Lower lobe of right lung (tissue), 2 donors: ENCODE measurements at regions not wholly inside any gene's neighbourhood (a gene's known extent, or its start where the extent isn't known, plus 50 kb on each side); places are given as distances from the start of the nearest gene placed in this dataset.

Source experiments
- ATAC-seq, 2 donors: fragments of 200-7000 bp; cut with Tn5 transposase; one replicate each; pipeline ENCODE4 v1.9.1; 2020 to 2022; ENCODE audit warnings: mild to moderate bottlenecking in 2 of 2, moderate library complexity in 2 of 2
- DNase-seq: peaks from one replicate; pipeline ENCODE4 v3.0.0-alpha.2; 2020
- H3K27ac ChIP-seq: fragments of 200-600 bp; one replicate; pipeline ENCODE4 v1.8.0; 2022
- H3K27me3 ChIP-seq: fragments of 200-600 bp; one replicate; pipeline ENCODE4 v1.8.0; 2022; ENCODE audit warnings: low read depth
- H3K36me3 ChIP-seq: fragments of 200-600 bp; one replicate; pipeline ENCODE4 v1.8.0; 2022; ENCODE audit warnings: mild to moderate bottlenecking
- H3K4me1 ChIP-seq: fragments of 200-600 bp; one replicate; pipeline ENCODE4 v1.8.0; 2022
- H3K4me3 ChIP-seq: fragments of 200-600 bp; one replicate; pipeline ENCODE4 v1.8.0; 2022; ENCODE audit warnings: mild to moderate bottlenecking
- H3K9me3 ChIP-seq: fragments of 200-600 bp; one replicate; pipeline ENCODE4 v1.8.0; 2022
- CTCF ChIP-seq: fragments of 200-600 bp; IDR thresholded peaks from one replicate; pipeline ENCODE4 v1.8.0; 2022; ENCODE audit warnings: antibody characterized with exemption, mild to moderate bottlenecking
- intact Hi-C: fragments of 100-400 bp; cut with DNase I; formaldehyde crosslinking; loops from one replicate; pipeline ENCODE4 v1.11.0; 2022
- donor health status: DM: no; HTN: yes; CAD: no; lungs with severe emphysema.

DNA sequence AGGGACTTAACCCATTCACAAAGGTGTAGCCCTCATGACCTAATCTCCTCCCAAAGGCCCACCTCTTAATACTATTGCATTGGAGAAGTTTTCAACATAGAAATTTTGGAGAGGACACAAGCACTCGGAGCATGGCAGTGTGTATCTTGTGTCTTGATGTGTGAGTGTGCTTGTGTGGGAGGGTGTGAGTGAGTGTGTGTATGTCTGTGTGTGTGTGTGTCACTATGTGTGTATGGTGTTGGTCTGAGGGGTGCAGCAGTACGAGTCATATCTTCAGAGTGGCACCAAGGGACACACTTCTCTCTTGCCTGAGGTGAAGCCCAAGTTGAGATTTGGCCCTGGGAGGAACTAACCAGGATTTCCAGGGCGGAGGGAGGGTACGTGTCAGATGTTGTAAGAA, 73.7 kb downstream of the NAV1 start:
- H3K9me3 ChIP-seq = no peaks in the 10 kb centered on the region
- intact Hi-C loops = no loop called here
- no peak overlapping the region for H3K4me3 ChIP-seq
- peaks cover 27% of the 10 kb centered on the region for H3K4me1 ChIP-seq
- TF ChIP-seq CTCF = no peak
- DNase-seq (no peak), ATAC-seq (no peak)
- no peaks in the 10 kb centered on the region for H3K36me3 ChIP-seq
- no peaks in the 10 kb centered on the region for H3K27me3 ChIP-seq
- H3K27ac ChIP-seq = no peak overlapping the region

- Histone ChIP-seq H3K27ac (no peak overlapping the region), H3K4me1 (peaks cover 21% of the 10 kb centered on the region), H3K4me3 (no peak overlapping the region), H3K27me3 (no peaks in the 10 kb centered on the region), H3K9me3 (no peaks in the 10 kb centered on the region), H3K36me3 (no peaks in the 10 kb centered on the region)
- ATAC-seq (peak; percentile 77 to 78), DNase-seq (peak; percentile 62)
- intact Hi-C loops = no loop called here
- no peak for TF ChIP-seq CTCF
Measured at GRCh38 chr1:201614262-201615015, 75.5 kb downstream of the NAV1 start.

DNA sequence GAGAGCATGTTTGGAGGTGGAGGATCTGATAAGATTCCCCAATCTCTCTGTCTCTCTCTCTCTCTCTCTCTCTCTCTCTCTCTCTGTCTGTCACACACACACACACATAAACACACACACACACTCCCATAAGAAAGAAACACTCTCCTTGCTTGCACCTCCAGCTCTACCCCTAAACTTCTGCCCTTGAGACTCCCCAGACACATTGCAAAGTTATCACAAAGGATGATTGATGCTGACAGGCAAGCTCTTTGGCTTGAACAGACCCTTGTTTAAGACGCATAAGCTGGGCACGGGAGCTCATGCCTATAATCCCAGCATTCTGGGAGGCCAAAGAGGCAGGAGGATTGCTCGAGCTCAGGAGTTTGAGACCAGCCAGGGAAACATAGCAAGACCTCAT, 78.2 kb downstream of the NAV1 start:
- no peak for DNase-seq
- no peak for TF ChIP-seq CTCF
- no peak for ATAC-seq
- intact Hi-C loops = no loop called here
- H3K4me3 ChIP-seq = no peak overlapping the region
- no peaks in the 10 kb centered on the region for H3K9me3 ChIP-seq
- H3K4me1 ChIP-seq = peaks cover 14% of the 10 kb centered on the region
- H3K27me3 ChIP-seq = no peaks in the 10 kb centered on the region
- H3K27ac ChIP-seq = no peak overlapping the region
- no peaks in the 10 kb centered on the region for H3K36me3 ChIP-seq

DNA sequence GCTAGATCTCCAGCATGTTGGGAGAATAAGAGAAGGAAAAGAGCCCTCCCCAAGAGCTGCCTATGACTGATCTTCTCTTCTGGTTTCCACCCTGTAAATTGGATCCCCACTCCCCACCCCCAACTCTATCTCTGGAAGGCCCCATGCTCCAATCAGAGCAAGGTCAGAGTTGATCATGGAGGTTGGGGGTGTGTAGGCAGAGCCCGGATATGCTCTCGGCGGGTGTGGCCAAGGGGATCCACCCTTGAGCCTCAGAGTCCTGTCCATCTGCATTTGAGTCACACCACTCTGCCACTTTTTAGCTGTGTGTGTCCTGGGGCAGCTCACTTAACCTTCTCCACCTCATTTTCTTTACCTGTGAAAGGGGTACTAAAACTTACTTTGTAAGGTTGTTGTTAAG, 79.5 kb downstream of the NAV1 start:
- no peaks in the 10 kb centered on the region for H3K27me3 ChIP-seq
- H3K4me1 ChIP-seq = peaks cover 14% of the 10 kb centered on the region
- H3K9me3 ChIP-seq = no peaks in the 10 kb centered on the region
- H3K27ac ChIP-seq = no peak overlapping the region
- ATAC-seq (no peak), DNase-seq (no peak)
- no peak for TF ChIP-seq CTCF
- intact Hi-C loops = no loop called here
- H3K36me3 ChIP-seq = no peaks in the 10 kb centered on the region
- no peak overlapping the region for H3K4me3 ChIP-seq

- TF ChIP-seq CTCF = no peak
- Histone ChIP-seq H3K27me3 (no peaks in the 10 kb centered on the region), H3K9me3 (no peaks in the 10 kb centered on the region), H3K27ac (no peak overlapping the region), H3K36me3 (no peaks in the 10 kb centered on the region), H3K4me3 (no peak overlapping the region), H3K4me1 (peaks cover 10% of the 10 kb centered on the region)
- DNase-seq = no peak
- intact Hi-C loops = no loop called here
- ATAC-seq = no peak
Measured at GRCh38 chr1:201618905-201619304, 80.0 kb downstream of the NAV1 start.
